ENCODE measurements at regions not wholly inside any gene's neighbourhood (a gene's known extent, or its start where the extent isn't known, plus 50 kb on each side); places are given as distances from the start of the nearest gene placed in this dataset.

GRCh38 chr10:61285749-61286148, 167.4 kb downstream of the TMEM26 start:
- H3K9me3 ChIP-seq (ENCODE audit: control insufficient read depth, low read length): no peaks in the 10 kb centered on the region
- ATAC-seq (ENCODE audit: low FRiP score): no peak
- H3K27ac ChIP-seq (ENCODE audit: low read depth in 1 of 2, low read length in 2 of 2): no peak overlapping the region
- H3K4me3 ChIP-seq (ENCODE audit: low read length in 2 of 2): no peak overlapping the region
- H3K36me3 ChIP-seq (ENCODE audit: control insufficient read depth in 1 of 2, insufficient read depth in 2 of 2, low read length in 1 of 2): no peaks in the 10 kb centered on the region
- no peak for DNase-seq
- intact Hi-C loops (cut with DNase I): loop anchor here in 1 of 2 donors (2.0 to 10.0 kb wide), 2 partner anchors 321 to 469 kb away; no protein-coding TSS in a partner anchor
- WGBS, 2 donors: 48% methylated on average over 6 of the region's 6 CpGs
- no peaks in the 10 kb centered on the region for H3K4me1 ChIP-seq (ENCODE audit: control insufficient read depth in 1 of 2, insufficient read depth in 2 of 2, low read length in 2 of 2)
- no peaks in the 10 kb centered on the region for H3K27me3 ChIP-seq (ENCODE audit: control insufficient read depth in 1 of 2, insufficient read depth in 2 of 2, low read length in 1 of 2)

- ATAC-seq (ENCODE audit: low FRiP score): peak; percentile 85
- H3K9me3 ChIP-seq (ENCODE audit: control insufficient read depth, low read length): no peaks in the 10 kb centered on the region
- peak overlapping the region in 1 of 2 donors; percentile 48 for H3K4me3 ChIP-seq (ENCODE audit: low read length in 2 of 2)
- no peaks in the 10 kb centered on the region for H3K27me3 ChIP-seq (ENCODE audit: control insufficient read depth in 1 of 2, insufficient read depth in 2 of 2, low read length in 1 of 2)
- H3K4me1 ChIP-seq (ENCODE audit: control insufficient read depth in 1 of 2, insufficient read depth in 2 of 2, low read length in 2 of 2): no peaks in the 10 kb centered on the region
- WGBS, 2 donors: 0 to 1% methylated on average over 5 of the region's 5 CpGs
- H3K36me3 ChIP-seq (ENCODE audit: control insufficient read depth in 1 of 2, insufficient read depth in 2 of 2, low read length in 1 of 2): no peaks in the 10 kb centered on the region
- DNase-seq: no peak
- no peak overlapping the region for H3K27ac ChIP-seq (ENCODE audit: low read depth in 1 of 2, low read length in 2 of 2)
- intact Hi-C loops (cut with DNase I): loop anchor here (5.0 to 10.0 kb wide), 3 partner anchors 127 to 320 kb away; no protein-coding TSS in a partner anchor
Observed at GRCh38 chr10:61284222-61284890, 168.8 kb downstream of the TMEM26 start.

GRCh38 chr10:61283481-61284221, 169.5 kb downstream of the TMEM26 start:
- Histone ChIP-seq H3K4me1 (ENCODE audit: control insufficient read depth in 1 of 2, insufficient read depth in 2 of 2, low read length in 2 of 2) (no peaks in the 10 kb centered on the region), H3K27me3 (ENCODE audit: control insufficient read depth in 1 of 2, insufficient read depth in 2 of 2, low read length in 1 of 2) (no peaks in the 10 kb centered on the region), H3K4me3 (ENCODE audit: low read length in 2 of 2) (peak overlapping the region in 1 of 2 donors; percentile 48), H3K27ac (ENCODE audit: low read depth in 1 of 2, low read length in 2 of 2) (no peak overlapping the region), H3K9me3 (ENCODE audit: control insufficient read depth, low read length) (no peaks in the 10 kb centered on the region), H3K36me3 (ENCODE audit: control insufficient read depth in 1 of 2, insufficient read depth in 2 of 2, low read length in 1 of 2) (no peaks in the 10 kb centered on the region)
- 47 to 53% methylated on average over 3 of the region's 3 CpGs for WGBS, 2 donors
- peak; percentile 59 for ATAC-seq (ENCODE audit: low FRiP score)
- intact Hi-C loops (cut with DNase I): loop anchor here (2.0 to 10.0 kb wide), 4 partner anchors 126 to 467 kb away; no protein-coding TSS in a partner anchor
- DNase-seq: no peak

GRCh38 chr10:61283066-61283465, 170.1 kb downstream of the TMEM26 start:
- Histone ChIP-seq H3K36me3 (ENCODE audit: control insufficient read depth in 1 of 2, insufficient read depth in 2 of 2, low read length in 1 of 2) (no peaks in the 10 kb centered on the region), H3K4me3 (ENCODE audit: low read length in 2 of 2) (no peak overlapping the region), H3K27me3 (ENCODE audit: control insufficient read depth in 1 of 2, insufficient read depth in 2 of 2, low read length in 1 of 2) (no peaks in the 10 kb centered on the region), H3K27ac (ENCODE audit: low read depth in 1 of 2, low read length in 2 of 2) (no peak overlapping the region), H3K4me1 (ENCODE audit: control insufficient read depth in 1 of 2, insufficient read depth in 2 of 2, low read length in 2 of 2) (no peaks in the 10 kb centered on the region), H3K9me3 (ENCODE audit: control insufficient read depth, low read length) (no peaks in the 10 kb centered on the region)
- ATAC-seq (ENCODE audit: low FRiP score) (no peak), DNase-seq (no peak)
- WGBS, 2 donors: 71 to 74% methylated on average over 2 of the region's 2 CpGs
- intact Hi-C loops (cut with DNase I): loop anchor here (2.0 to 10.0 kb wide), 4 partner anchors 126 to 466 kb away; no protein-coding TSS in a partner anchor

GRCh38 chr10:61280303-61280702, 172.9 kb downstream of the TMEM26 start:
- DNase-seq: no peak
- 76 to 79% methylated on average over 3 of the region's 3 CpGs for WGBS, 2 donors
- Histone ChIP-seq H3K27me3 (ENCODE audit: control insufficient read depth in 1 of 2, insufficient read depth in 2 of 2, low read length in 1 of 2) (no peaks in the 10 kb centered on the region), H3K9me3 (ENCODE audit: control insufficient read depth, low read length) (no peaks in the 10 kb centered on the region), H3K27ac (ENCODE audit: low read depth in 1 of 2, low read length in 2 of 2) (no peak overlapping the region), H3K36me3 (ENCODE audit: control insufficient read depth in 1 of 2, insufficient read depth in 2 of 2, low read length in 1 of 2) (no peaks in the 10 kb centered on the region), H3K4me3 (ENCODE audit: low read length in 2 of 2) (no peak overlapping the region), H3K4me1 (ENCODE audit: control insufficient read depth in 1 of 2, insufficient read depth in 2 of 2, low read length in 2 of 2) (no peaks in the 10 kb centered on the region)
- ATAC-seq (ENCODE audit: low FRiP score): no peak
- intact Hi-C loops (cut with DNase I): loop anchor here (5.0 to 10.0 kb wide), 3 partner anchors 123 to 316 kb away; no protein-coding TSS in a partner anchor

- no peak for ATAC-seq (ENCODE audit: low FRiP score)
- Histone ChIP-seq H3K27me3 (ENCODE audit: control insufficient read depth in 1 of 2, insufficient read depth in 2 of 2, low read length in 1 of 2) (no peaks in the 10 kb centered on the region), H3K36me3 (ENCODE audit: control insufficient read depth in 1 of 2, insufficient read depth in 2 of 2, low read length in 1 of 2) (no peaks in the 10 kb centered on the region), H3K9me3 (ENCODE audit: control insufficient read depth, low read length) (no peaks in the 10 kb centered on the region), H3K4me1 (ENCODE audit: control insufficient read depth in 1 of 2, insufficient read depth in 2 of 2, low read length in 2 of 2) (no peaks in the 10 kb centered on the region), H3K4me3 (ENCODE audit: low read length in 2 of 2) (no peak overlapping the region), H3K27ac (ENCODE audit: low read depth in 1 of 2, low read length in 2 of 2) (no peak overlapping the region)
- intact Hi-C loops (cut with DNase I): no loop called here
- DNase-seq: no peak
- 90% methylated on average over 7 of the region's 7 CpGs for WGBS, 2 donors
Observed at GRCh38 chr10:61279400-61279799, 173.8 kb downstream of the TMEM26 start.

- H3K4me3 ChIP-seq (ENCODE audit: low read length in 2 of 2): no peak overlapping the region
- intact Hi-C loops (cut with DNase I): no loop called here
- no peaks in the 10 kb centered on the region for H3K36me3 ChIP-seq (ENCODE audit: control insufficient read depth in 1 of 2, insufficient read depth in 2 of 2, low read length in 1 of 2)
- H3K27ac ChIP-seq (ENCODE audit: low read depth in 1 of 2, low read length in 2 of 2): no peak overlapping the region
- no peaks in the 10 kb centered on the region for H3K9me3 ChIP-seq (ENCODE audit: control insufficient read depth, low read length)
- no peaks in the 10 kb centered on the region for H3K4me1 ChIP-seq (ENCODE audit: control insufficient read depth in 1 of 2, insufficient read depth in 2 of 2, low read length in 2 of 2)
- 95 to 99% methylated on average over 2 of the region's 2 CpGs for WGBS, 2 donors
- ATAC-seq (ENCODE audit: low FRiP score) (no peak), DNase-seq (no peak)
- no peaks in the 10 kb centered on the region for H3K27me3 ChIP-seq (ENCODE audit: control insufficient read depth in 1 of 2, insufficient read depth in 2 of 2, low read length in 1 of 2)
Observed at GRCh38 chr10:61278556-61278955, 174.6 kb downstream of the TMEM26 start.

- Histone ChIP-seq H3K4me1 (ENCODE audit: control insufficient read depth in 1 of 2, insufficient read depth in 2 of 2, low read length in 2 of 2) (no peaks in the 10 kb centered on the region), H3K27me3 (ENCODE audit: control insufficient read depth in 1 of 2, insufficient read depth in 2 of 2, low read length in 1 of 2) (no peaks in the 10 kb centered on the region)
- no peak for DNase-seq
Observed at GRCh38 chr10:61272781-61273180, 180.4 kb downstream of the TMEM26 start.

More at GRCh38 chr10:61272781-61273180, 180.4 kb downstream of the TMEM26 start:
- H3K9me3 ChIP-seq (ENCODE audit: control insufficient read depth, low read length): no peaks in the 10 kb centered on the region
- intact Hi-C loops (cut with DNase I): no loop called here
- no peak overlapping the region for H3K27ac ChIP-seq (ENCODE audit: low read depth in 1 of 2, low read length in 2 of 2)
- no peak overlapping the region for H3K4me3 ChIP-seq (ENCODE audit: low read length in 2 of 2)
- ATAC-seq (ENCODE audit: low FRiP score): no peak
- H3K36me3 ChIP-seq (ENCODE audit: control insufficient read depth in 1 of 2, insufficient read depth in 2 of 2, low read length in 1 of 2): no peaks in the 10 kb centered on the region
